GM12865 (cell line): ENCODE measurements at regions not wholly inside any gene's neighbourhood (a gene's known extent, or its start where the extent isn't known, plus 50 kb on each side); places are given as distances from the start of the nearest gene placed in this dataset.
"Not testable (repeated sequence)": the region's sequence is repeated elsewhere in the genome, so short reads cannot be mapped to it uniquely, and the experiment has no call there.

Source experiments
- DNase-seq: peaks from one replicate; pipeline ENCODE4 v3.0.0; 2010; ENCODE audit warnings: low read depth
- H3K4me3 ChIP-seq: 2 replicates; pipeline ENCODE4 v1.5.1; 2011; ENCODE audit warnings: mild to moderate bottlenecking, low read depth, low read length, control low read depth
- CTCF ChIP-seq: IDR thresholded peaks from 2 replicates; pipeline ENCODE4 v1.5.1; 2011; ENCODE audit warnings: low read length, control low read depth, low read depth, inconsistent platforms; ENCODE audit not compliant: insufficient read depth; ENCODE audit errors: missing control alignments

DNA sequence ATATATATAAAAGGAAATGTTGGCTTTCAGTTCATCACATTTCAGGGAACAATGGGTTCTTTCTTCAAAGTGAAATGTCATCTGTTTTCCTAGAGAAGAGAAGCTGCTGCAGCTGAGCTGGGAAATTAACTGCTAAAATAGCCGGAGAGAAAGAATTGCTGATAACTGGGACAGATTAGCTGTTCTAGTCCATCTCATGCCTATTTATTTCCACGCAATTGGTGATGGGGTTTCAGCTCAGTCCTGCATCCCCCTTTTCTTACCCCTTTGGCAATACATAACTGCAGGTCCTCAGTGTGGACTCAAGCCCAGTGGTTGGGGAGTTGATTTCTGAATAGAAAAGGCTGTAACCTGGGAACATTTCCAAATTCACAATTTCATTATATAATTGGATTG is 436.9 kb upstream of the TMEM132C start:
- no peak for TF ChIP-seq CTCF
- no peak overlapping the region for H3K4me3 ChIP-seq
- DNase-seq: no peak

DNA sequence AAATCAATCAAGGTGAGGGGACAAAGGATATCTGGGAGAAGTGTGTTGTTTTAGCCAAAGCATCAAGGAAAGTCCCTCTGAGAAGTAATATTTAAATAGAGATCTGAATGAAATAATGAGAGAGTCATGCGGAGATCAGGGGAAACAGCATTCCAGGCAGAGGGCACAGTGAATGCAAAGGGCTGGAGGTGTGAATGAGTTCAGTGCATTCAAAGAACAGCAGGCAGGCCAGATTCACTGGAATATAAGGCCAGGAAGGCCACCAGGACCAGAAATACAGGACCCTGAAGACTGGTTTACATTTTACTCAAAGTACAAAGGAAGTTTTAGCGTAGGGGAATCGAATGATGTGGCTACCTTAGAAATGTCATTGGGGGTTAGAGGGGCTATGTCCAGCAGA is 436.2 kb upstream of the TMEM132C start:
- no peak for TF ChIP-seq CTCF
- no peak for DNase-seq
- H3K4me3 ChIP-seq: no peak overlapping the region

DNA sequence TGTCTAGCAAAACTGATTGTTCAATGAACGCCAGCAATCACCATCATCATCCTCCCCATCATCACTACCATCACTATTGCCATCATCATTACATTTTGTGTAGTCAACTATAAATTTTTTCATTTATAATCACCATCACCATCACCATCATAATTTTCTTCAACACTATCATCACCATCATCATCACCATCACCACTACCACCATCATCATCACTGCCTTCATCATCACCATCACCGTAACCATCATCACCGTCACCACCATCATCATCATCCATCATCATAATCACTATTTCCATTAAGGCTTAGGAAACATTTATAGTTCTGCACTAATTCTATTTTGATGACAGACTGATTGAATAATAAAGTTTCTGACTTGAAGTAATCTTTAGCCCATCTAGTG is 434.8 kb upstream of the TMEM132C start:
- no peak for DNase-seq
- H3K4me3 ChIP-seq: no peak overlapping the region
- no peak for TF ChIP-seq CTCF

GRCh38 chr12:127836802-127837201 is 430.2 kb upstream of the TMEM132C start:
- not testable (repeated sequence) for H3K4me3 ChIP-seq, DNase-seq

- no peak for TF ChIP-seq CTCF
- H3K4me3 ChIP-seq: no peak overlapping the region
- no peak for DNase-seq
Observed at GRCh38 chr12:127857661-127858060, 409.3 kb upstream of the TMEM132C start.

- DNase-seq: no peak
- no peak for TF ChIP-seq CTCF
- H3K4me3 ChIP-seq: no peak overlapping the region
Observed at GRCh38 chr12:127860536-127860935, 406.4 kb upstream of the TMEM132C start.

DNA sequence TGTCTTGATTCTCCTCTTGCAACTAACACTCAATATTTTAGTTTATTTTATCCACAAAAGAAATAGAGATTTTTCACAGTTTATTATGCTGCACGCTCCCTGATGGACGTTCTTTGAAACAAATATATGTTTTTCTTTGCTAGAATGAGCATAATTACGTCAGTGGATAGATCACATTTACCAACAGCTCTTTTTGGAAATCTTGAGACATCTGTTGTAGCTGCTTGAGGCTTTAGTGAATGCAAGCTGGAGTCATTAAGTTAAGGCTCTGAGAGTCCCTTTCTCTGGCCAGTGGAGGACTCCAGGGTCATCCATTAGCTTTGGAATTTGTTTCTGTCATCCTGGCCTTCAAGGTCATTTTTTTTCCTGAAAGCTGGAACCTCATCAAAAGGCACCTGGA is 405.6 kb upstream of the TMEM132C start:
- TF ChIP-seq CTCF: no peak
- DNase-seq: no peak
- no peak overlapping the region for H3K4me3 ChIP-seq

GRCh38 chr12:127873306-127873705 is 393.7 kb upstream of the TMEM132C start:
- H3K4me3 ChIP-seq: no peak overlapping the region
- no peak for TF ChIP-seq CTCF
- DNase-seq: no peak
